ENCODE measurements at regions not wholly inside any gene's neighbourhood (a gene's known extent, or its start where the extent isn't known, plus 50 kb on each side); places are given as distances from the start of the nearest gene placed in this dataset.

DNA sequence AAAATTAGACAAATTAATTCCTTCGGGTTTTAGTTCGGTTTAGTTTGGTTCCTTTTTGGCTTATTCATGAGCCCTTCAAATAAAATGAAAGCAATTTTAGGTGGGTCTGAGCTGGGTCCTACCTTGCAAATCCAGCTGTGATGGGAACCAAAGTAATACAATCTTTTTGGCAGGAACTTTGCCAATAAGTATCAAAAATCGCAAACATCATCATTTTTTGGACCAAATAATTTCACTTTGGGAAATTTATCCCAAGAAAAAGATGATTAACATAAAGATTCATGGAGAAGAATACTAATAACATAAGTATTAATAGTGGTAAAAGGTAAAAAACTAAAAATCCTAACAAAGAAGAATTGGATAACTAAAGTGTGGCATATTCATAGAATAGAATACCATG lies 67.8 kb upstream of the MYOCD start:
- no peak for DNase-seq

DNA sequence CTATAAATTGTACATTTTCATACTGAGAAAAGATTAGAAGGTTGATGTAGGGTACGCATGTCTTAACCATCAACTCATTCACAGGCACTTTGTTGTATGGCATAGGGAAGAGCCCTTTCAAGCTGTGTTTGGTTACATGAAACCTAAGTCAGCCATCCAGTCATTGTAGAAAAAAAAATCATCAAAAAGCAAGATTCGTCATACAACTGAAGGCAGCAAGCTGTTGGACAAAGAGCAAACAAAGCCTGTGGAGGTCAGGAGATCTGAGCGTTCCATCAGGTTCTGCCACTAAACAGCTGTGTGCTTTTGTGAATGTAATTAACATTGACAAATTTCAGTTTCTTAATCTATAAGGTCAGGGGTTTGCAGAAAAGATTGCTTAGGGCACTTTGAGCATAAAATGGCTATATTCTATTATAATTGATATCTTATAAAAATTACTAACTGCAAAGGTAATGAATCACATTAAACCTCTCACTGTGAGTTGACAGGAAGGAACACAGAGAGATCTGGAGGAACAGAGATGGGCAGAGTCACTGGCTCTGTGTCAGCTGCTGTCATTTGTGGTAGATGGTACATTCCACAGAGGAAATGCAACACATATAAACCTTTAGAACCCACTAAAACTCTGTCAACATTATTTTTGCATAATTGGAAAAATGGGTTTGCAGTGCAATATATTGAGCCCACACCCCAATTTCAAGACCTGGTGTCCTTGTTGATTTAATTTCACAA lies 66.3 kb upstream of the MYOCD start:
- no peak for DNase-seq

DNA sequence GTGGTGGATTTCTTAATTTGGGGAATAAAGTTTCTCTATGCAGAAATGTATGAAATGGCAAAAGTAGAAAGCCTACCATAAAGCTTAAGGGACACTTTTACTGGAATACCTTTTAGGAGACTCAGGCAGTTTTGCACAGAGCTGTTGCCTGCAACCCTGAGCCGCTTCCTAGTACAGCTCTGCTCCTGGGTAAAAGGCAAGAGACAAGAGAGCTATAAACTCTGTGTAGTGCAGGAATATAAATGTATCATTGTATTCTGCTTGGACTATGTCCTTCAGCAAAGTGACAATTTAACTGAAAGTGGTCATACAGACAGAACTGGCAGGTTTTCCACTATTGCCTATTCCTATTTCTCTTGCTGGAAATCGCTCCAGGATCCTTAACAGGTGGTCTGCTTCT lies 65.3 kb upstream of the MYOCD start:
- DNase-seq: no peak

GRCh38 chr17:12603566-12603965 lies 62.1 kb upstream of the MYOCD start:
- DNase-seq: no peak

DNA sequence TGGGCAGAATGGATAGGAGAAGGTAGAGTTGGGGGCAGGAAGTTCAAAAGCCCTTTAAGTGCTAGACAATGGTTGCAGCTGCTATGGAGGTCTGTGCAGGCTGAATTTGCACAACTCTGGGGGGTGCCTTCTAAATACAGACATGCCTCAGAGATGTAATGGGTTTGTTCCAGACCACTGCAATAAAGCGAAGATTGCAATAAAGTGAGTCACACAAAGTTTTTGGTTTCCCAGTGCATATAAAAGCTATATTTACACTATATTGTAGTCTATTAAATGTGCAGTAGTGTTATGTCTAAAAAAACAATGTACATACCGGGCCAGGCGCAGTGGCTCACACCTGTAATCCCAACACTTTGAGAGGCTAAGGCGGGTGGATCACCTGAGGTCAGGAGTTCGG lies 60.5 kb upstream of the MYOCD start:
- no peak for DNase-seq

- DNase-seq: no peak
These were observed 52.1 kb upstream of the MYOCD start for GRCh38 chr17:12613566-12613965.

All from NCI-H2029 treated with DMSO at 0.1 percent for 48 hours (cell line).